CD4-positive, alpha-beta T cell treated with Interleukin-4 for 4 hours (primary cell): ENCODE measurements at regions not wholly inside any gene's neighbourhood (a gene's known extent, or its start where the extent isn't known, plus 50 kb on each side); places are given as distances from the start of the nearest gene placed in this dataset.

Source experiments
- DNase-seq: peaks from one replicate; pipeline ENCODE4 v3.0.0-alpha.2; 2020

GRCh38 chr3:176789281-176789705 is 408.0 kb downstream of the TBL1XR1 start:
- DNase-seq: no peak

- no peak for DNase-seq
Measured at GRCh38 chr3:176787506-176787905, 409.8 kb downstream of the TBL1XR1 start.

GRCh38 chr3:176785171-176785570 is 412.1 kb downstream of the TBL1XR1 start:
- no peak for DNase-seq

GRCh38 chr3:176780766-176781165 is 416.5 kb downstream of the TBL1XR1 start:
- DNase-seq: no peak

- DNase-seq: no peak
Measured at GRCh38 chr3:176776622-176777175, 420.6 kb downstream of the TBL1XR1 start.

GRCh38 chr3:176769547-176770190 is 427.6 kb downstream of the TBL1XR1 start:
- no peak for DNase-seq

GRCh38 chr3:176767385-176767784 is 429.9 kb downstream of the TBL1XR1 start:
- DNase-seq: no peak

- DNase-seq: no peak
Measured at GRCh38 chr3:176766862-176767261, 430.4 kb downstream of the TBL1XR1 start.

- DNase-seq: no peak
Measured at GRCh38 chr3:176765382-176765900, 431.8 kb downstream of the TBL1XR1 start.

- DNase-seq: no peak
Measured at GRCh38 chr3:176759815-176760506, 437.3 kb downstream of the TBL1XR1 start.

- DNase-seq: no peak
Measured at GRCh38 chr3:176757429-176757828, 439.9 kb downstream of the TBL1XR1 start.

GRCh38 chr3:176755977-176756376 is 441.3 kb downstream of the TBL1XR1 start:
- DNase-seq: no peak

- DNase-seq: no peak
Measured at GRCh38 chr3:176755552-176755951, 441.7 kb downstream of the TBL1XR1 start.

GRCh38 chr3:176741664-176742047 is 455.6 kb downstream of the TBL1XR1 start:
- DNase-seq: no peak

- DNase-seq: no peak
Measured at GRCh38 chr3:176740906-176741663, 456.2 kb downstream of the TBL1XR1 start.

GRCh38 chr3:176739159-176739558 is 458.1 kb downstream of the TBL1XR1 start:
- no peak for DNase-seq

GRCh38 chr3:176737480-176738110 is 459.7 kb downstream of the TBL1XR1 start:
- no peak for DNase-seq

GRCh38 chr3:176734146-176734545 is 463.1 kb downstream of the TBL1XR1 start:
- DNase-seq: no peak

GRCh38 chr3:176724394-176724759 is 472.9 kb downstream of the TBL1XR1 start:
- DNase-seq: no peak

GRCh38 chr3:176723758-176724393 is 473.4 kb downstream of the TBL1XR1 start:
- DNase-seq: no peak

- no peak for DNase-seq
Measured at GRCh38 chr3:176714034-176714433, 483.2 kb downstream of the TBL1XR1 start.

- no peak for DNase-seq
Measured at GRCh38 chr3:176712191-176712590, 485.1 kb downstream of the TBL1XR1 start.
